ENCODE measurements at regions not wholly inside any gene's neighbourhood (a gene's known extent, or its start where the extent isn't known, plus 50 kb on each side); places are given as distances from the start of the nearest gene placed in this dataset.

- no peak for ATAC-seq
- no peaks in the 10 kb centered on the region for H3K9me3 ChIP-seq
- no peak for DNase-seq
Observed at GRCh38 chr21:25381936-25382452, 225.3 kb downstream of the MRPL39 start.

GRCh38 chr21:25375675-25376074 is 231.6 kb downstream of the MRPL39 start:
- WGBS (ENCODE audit: insufficient coverage, low coverage, low lambda C conversion rate, missing lambda C conversion rate) = 42% methylated on average over 1 of the region's 1 CpG
- H3K27me3 ChIP-seq = no peaks in the 10 kb centered on the region
- no peak for ATAC-seq

More at GRCh38 chr21:25381936-25382452, 225.3 kb downstream of the MRPL39 start:
- TF ChIP-seq POLR2A (IDR thresholded peaks at IDR 0.05) = no peak
- TF ChIP-seq, protein P1, sequence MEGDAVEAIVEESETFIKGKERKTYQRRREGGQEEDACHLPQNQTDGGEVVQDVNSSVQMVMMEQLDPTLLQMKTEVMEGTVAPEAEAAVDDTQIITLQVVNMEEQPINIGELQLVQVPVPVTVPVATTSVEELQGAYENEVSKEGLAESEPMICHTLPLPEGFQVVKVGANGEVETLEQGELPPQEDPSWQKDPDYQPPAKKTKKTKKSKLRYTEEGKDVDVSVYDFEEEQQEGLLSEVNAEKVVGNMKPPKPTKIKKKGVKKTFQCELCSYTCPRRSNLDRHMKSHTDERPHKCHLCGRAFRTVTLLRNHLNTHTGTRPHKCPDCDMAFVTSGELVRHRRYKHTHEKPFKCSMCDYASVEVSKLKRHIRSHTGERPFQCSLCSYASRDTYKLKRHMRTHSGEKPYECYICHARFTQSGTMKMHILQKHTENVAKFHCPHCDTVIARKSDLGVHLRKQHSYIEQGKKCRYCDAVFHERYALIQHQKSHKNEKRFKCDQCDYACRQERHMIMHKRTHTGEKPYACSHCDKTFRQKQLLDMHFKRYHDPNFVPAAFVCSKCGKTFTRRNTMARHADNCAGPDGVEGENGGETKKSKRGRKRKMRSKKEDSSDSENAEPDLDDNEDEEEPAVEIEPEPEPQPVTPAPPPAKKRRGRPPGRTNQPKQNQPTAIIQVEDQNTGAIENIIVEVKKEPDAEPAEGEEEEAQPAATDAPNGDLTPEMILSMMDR (IDR thresholded peaks at IDR 0.05) = no peak
- Histone ChIP-seq H3K4me3 (no peak overlapping the region), H3K27me3 (no peaks in the 10 kb centered on the region), H3K36me3 (no peaks in the 10 kb centered on the region), H3K4me1 (no peaks in the 10 kb centered on the region), H3K27ac (no peak overlapping the region)
- WGBS (ENCODE audit: insufficient coverage, low coverage, low lambda C conversion rate, missing lambda C conversion rate) = 70% methylated on average over 6 of the region's 6 CpGs
- intact Hi-C loops (cut with DNase I) = no loop called here

DNA sequence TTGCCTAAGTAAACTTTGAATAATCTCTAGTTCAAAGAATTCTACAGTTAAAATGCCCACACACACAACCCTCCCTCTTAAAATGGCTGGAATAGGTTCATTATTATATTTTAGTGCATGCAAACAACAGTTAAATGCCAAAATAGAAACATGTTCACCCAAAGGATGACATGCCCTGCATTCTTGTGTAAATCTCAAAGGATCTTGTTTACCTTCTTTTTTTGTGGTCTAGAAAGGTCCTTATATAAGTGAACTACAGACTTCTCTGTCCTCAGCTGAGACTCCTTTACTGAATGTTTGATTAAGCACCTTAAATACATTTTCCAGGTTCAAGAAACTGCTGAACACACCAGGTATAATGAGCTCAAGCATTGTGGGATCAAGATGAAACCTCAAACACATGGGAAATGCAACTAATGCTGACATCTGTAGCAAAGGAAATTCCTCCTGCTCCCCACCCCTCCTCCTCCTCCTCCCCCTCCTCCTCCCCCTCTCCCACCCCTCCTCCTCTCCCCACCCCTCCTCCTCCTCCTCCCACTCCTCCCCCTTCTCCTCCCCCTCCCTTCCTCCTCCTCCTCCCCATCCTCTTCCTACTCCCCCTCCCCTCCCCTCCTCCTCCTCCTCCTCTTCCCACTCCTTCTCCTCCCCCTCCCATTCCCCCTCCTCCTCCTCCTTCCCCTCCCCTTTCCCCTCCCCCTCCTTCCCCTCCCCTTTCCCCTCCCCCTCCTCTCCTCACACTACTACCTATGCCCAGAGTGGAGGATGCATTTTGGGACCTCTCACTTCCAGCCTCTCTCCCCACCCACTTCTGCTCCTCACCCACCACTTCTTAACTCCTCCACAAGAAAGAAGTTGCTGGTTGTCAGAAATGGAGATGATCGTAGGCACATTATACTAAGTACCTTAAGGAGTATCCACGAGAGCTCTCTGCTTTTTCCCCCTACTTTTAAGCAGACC is 233.9 kb downstream of the MRPL39 start:
- H3K9me3 ChIP-seq = no peaks in the 10 kb centered on the region
- no peak overlapping the region for H3K4me3 ChIP-seq
- H3K27me3 ChIP-seq = no peaks in the 10 kb centered on the region
- intact Hi-C loops (cut with DNase I) = no loop called here
- TF ChIP-seq, protein P1 (IDR thresholded peaks at IDR 0.05) = no peak
- TF ChIP-seq POLR2A (IDR thresholded peaks at IDR 0.05) = no peak
- H3K27ac ChIP-seq = no peak overlapping the region
- 53% methylated on average over 2 of the region's 2 CpGs for WGBS (ENCODE audit: insufficient coverage, low coverage, low lambda C conversion rate, missing lambda C conversion rate)
- no peaks in the 10 kb centered on the region for H3K4me1 ChIP-seq
- DNase-seq (no peak), ATAC-seq (no peak)
- no peaks in the 10 kb centered on the region for H3K36me3 ChIP-seq

More at GRCh38 chr21:25375675-25376074, 231.6 kb downstream of the MRPL39 start:
- TF ChIP-seq, protein P1 (IDR thresholded peaks at IDR 0.05) = no peak
- TF ChIP-seq POLR2A (IDR thresholded peaks at IDR 0.05) = no peak
- H3K27ac ChIP-seq = no peak overlapping the region
- no peaks in the 10 kb centered on the region for H3K9me3 ChIP-seq
- no peaks in the 10 kb centered on the region for H3K4me1 ChIP-seq
- no peaks in the 10 kb centered on the region for H3K36me3 ChIP-seq
- intact Hi-C loops (cut with DNase I) = no loop called here
- no peak for DNase-seq
- no peak overlapping the region for H3K4me3 ChIP-seq

GRCh38 chr21:25371841-25372425 is 235.3 kb downstream of the MRPL39 start:
- Histone ChIP-seq H3K9me3 (no peaks in the 10 kb centered on the region), H3K4me1 (no peaks in the 10 kb centered on the region), H3K27ac (no peak overlapping the region), H3K36me3 (no peaks in the 10 kb centered on the region), H3K4me3 (no peak overlapping the region), H3K27me3 (no peaks in the 10 kb centered on the region)
- no peak for TF ChIP-seq POLR2A (IDR thresholded peaks at IDR 0.05)
- TF ChIP-seq, protein P1 (IDR thresholded peaks at IDR 0.05) = no peak
- WGBS (ENCODE audit: insufficient coverage, low coverage, low lambda C conversion rate, missing lambda C conversion rate) = 37% methylated on average over 5 of the region's 5 CpGs
- intact Hi-C loops (cut with DNase I) = no loop called here
- ATAC-seq (no peak), DNase-seq (no peak)
